HG03045 (cell line): ENCODE measurements at regions not wholly inside any gene's neighbourhood (a gene's known extent, or its start where the extent isn't known, plus 50 kb on each side); places are given as distances from the start of the nearest gene placed in this dataset.

Experiments used
- ATAC-seq: cut with Tn5 transposase; IDR thresholded peaks from one replicate; pipeline ENCODE4 v1.9.1; 2021; ENCODE audit warnings: mild to moderate bottlenecking, moderate library complexity; ENCODE audit not compliant: unreplicated experiment

- no peak for ATAC-seq
These were observed 507.5 kb downstream of the TMEM232 start for GRCh38 chr5:110218981-110219380.

- ATAC-seq: no peak
These were observed 506.7 kb downstream of the TMEM232 start for GRCh38 chr5:110219769-110220168.

- no peak for ATAC-seq
These were observed 505.4 kb downstream of the TMEM232 start for GRCh38 chr5:110221036-110221435.

DNA sequence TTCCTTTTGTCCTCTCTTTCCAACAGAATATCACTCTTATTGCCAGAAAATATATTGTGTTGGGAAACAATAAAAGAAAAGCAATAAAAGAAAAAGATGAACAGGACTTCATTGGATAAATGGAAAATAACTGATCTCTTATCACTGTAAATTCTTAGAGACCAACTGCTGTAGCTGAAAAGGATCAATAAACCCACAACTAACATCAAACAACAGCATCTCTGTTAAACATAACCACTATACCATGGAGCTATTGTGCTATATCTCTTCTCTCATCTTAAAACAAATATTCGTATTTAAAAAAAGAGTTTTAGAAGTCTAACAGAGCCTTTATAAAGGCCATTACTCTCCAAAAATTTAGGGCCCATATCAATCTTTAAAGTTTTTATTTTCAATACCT, 502.4 kb downstream of the TMEM232 start:
- no peak for ATAC-seq

DNA sequence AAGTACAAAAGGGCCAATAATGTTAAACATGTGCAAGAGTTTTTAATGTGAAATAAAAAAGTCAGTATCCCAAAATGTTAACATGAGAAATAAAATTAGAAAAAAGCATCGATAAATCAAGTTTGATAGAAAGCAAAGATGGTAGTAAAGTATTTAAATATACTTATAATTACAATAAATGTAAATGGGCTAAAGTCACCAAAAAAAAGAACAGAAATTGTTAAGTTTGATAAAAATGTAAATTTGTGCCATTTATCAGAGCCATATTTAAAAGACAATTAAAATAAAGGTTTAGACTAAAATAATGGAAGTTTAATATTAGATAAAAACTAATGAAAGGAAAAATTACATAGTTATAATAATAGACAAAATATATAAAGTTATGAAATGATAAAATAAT, 500.5 kb downstream of the TMEM232 start:
- ATAC-seq: no peak

DNA sequence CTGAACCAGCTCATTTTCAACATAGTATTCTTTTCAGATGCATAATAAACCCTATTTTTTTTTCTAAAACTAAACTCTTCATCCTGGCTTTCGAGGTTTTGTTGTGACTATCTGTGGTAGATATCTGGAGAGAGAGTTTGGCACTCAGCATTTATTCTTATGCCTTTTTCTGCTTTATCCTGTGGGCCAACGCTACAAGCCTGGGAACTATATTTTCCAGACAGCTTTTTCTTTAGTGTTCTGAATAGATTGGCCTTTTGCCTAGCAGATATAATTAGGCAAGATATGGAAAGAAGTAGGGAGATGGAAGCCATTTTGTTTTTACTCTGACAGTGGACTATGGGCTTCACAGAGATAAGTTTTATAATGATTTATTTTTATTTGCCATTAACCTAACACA, 486.7 kb downstream of the TMEM232 start:
- no peak for ATAC-seq

DNA sequence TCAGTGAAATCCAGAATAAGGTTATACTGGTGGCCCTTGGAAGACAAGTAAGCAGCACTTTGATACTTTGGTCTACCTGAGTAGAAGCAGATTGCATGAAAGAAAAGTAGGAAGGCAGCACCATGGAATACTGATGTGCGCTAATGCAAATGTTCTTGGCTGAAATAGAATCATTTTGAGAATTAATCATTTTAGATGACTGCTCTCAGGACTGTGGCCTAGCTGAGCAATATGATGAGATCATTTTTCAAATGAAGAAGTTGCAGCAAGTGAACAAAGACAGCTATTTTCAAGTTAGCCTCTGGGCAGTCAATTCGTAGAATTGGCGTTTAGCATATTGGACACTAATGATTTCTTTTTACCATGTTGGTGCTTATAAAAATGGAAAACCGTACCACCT, 483.5 kb downstream of the TMEM232 start:
- no peak for ATAC-seq

DNA sequence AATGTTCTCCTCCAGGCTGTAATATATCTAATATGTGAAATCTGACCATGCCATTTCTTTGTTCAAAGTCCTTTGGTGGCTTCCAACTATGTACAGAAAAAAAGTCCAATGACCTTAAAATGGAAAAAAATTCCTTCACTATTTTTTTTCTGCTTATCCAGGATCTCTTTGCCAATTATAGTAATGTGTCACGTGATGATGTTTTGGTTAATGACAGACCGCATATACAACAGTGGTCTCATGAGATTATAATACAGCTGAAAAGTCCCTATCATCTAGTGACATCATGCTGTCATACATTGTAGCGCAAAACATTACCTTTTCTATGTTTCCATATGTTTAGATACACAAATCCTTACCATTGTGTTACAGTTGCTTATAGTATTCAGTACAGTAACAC, 477.6 kb downstream of the TMEM232 start:
- ATAC-seq: no peak

- no peak for ATAC-seq
These were observed 476.1 kb downstream of the TMEM232 start for GRCh38 chr5:110250355-110250754.

DNA sequence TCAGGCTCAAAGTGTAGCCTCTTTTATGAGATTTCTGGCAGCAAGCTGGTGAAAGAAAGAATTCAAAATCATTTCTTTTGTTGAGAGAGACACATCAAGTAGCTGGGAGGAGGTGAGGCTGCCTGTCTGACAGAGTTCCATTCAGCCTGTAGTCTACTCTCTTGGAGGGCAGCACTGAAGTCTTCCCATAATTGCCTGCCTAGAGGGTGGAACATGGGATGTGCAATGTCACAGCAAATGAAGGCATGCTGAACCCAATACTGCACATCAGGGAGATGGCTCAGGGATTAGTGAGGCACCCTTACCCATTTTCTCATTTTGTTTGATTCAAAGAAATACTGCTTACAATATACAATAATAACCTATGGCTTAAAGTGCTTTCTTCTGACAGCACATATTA, 475.7 kb downstream of the TMEM232 start:
- no peak for ATAC-seq

DNA sequence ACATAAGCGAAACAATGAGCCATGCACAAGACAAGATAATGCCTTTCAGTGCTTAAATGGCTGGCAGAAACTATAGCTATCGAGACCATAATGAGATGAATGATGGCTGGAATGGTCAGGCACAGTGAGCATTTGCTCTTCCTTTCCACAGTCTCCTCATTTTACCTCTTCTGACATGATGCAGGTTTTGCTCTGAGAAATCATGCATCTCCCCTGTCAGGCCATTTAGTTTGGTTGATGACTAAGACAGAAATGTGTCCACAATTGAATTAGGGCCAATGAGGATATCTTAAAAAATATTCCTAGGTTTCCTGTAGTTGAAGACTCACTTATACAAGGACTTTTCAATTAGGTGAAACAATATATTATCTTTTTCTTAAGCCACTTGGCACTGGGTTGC, 475.1 kb downstream of the TMEM232 start:
- ATAC-seq: no peak

- no peak for ATAC-seq
These were observed 471.3 kb downstream of the TMEM232 start for GRCh38 chr5:110255194-110255593.

- no peak for ATAC-seq
These were observed 470.2 kb downstream of the TMEM232 start for GRCh38 chr5:110256298-110256697.

DNA sequence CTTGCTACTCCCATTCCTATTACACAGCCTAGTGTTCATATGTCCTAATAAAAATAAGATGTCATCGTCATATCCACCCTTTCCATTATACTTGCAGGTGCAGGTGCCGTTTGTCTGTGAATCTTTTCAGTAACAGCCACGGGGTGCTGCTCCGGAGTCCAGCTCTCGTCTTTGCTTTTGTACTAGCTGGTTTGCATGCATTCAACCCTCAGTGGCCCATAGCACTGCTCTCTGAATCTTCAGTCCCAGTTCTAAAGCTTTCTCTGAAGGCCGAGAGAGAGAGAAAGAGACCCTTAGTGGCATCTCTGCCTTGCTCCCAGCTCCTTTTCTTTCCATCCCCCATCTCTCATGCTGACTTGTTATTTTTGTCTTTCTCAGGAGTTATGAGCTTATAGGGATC, 468.5 kb downstream of the TMEM232 start:
- ATAC-seq: no peak

DNA sequence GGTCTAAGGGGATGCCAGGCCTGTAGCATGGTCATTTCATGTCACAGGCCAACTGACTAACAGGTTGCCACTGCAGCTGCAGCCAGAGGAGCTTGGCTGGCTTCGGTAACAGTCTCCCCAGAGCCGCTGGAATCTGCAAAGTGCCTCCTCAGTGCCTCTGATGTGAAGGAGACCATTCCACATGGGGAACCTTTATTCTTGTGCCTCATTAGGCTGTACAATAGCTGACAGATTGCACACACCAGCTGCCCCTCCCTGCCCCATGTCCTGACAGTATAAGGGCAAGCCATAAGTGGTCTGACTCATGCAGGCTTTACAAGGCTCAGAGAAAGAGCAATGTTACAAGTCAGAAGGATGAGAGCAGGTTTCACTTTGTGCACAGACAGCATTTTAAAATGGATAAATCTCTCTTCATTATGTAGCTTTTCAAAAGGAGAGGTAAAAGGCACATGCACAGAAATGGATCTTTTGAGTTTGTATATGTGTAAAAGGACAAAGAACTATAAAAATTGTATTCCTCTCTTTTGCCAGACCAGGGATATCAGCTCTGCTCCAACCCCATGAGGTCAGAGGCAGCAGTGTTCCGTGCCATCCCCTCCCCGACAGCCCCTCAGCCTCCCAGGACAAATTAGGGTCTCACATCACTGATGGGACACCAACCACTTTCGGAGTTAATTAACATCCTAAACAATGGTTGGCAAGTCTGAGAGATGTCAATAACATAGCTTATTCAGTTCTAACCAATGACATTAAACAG, 467.8 kb downstream of the TMEM232 start:
- ATAC-seq: no peak

GRCh38 chr5:110262749-110263148, 463.7 kb downstream of the TMEM232 start:
- ATAC-seq: no peak

DNA sequence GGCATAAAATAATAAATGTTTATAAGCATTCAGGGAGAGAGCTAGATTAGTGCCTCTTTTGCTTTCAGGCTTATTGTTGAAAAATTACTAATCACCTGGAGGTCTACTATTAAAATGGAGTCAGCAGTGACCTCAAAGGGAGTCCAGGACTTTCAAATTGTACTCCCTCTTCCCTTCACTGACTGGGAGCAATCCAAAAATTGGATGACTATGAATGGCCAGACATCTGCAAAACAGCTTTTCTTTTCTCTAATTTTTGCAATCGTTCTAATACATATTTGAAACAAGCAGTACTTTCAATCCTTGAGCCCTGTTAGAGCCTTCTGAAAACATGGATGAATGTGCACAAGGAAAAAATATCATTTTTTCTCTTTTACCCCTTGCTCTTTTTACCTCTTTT, 461.8 kb downstream of the TMEM232 start:
- no peak for ATAC-seq

- no peak for ATAC-seq
These were observed 461.3 kb downstream of the TMEM232 start for GRCh38 chr5:110265162-110265561.

GRCh38 chr5:110267714-110268113, 458.8 kb downstream of the TMEM232 start:
- no peak for ATAC-seq

GRCh38 chr5:110268283-110268682, 458.2 kb downstream of the TMEM232 start:
- no peak for ATAC-seq

DNA sequence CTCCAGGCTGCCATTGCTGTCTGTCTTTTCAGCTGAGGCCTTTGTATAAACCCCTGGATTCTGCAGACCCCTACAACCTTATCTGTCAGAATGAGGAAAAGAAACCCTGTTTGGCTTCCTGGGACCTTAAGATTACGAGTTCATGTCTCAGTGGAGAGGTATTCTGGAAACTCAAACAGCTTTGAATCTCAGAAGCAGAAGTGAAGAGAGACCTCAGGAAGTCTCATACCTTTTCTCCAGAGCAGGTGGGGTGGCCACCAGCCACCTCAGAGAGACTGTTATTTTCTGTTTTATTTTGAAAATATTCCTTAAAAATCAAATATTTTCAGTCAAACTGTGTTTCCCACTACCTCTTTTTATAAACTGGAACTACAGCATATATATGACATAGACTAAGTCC, 457.5 kb downstream of the TMEM232 start:
- no peak for ATAC-seq

DNA sequence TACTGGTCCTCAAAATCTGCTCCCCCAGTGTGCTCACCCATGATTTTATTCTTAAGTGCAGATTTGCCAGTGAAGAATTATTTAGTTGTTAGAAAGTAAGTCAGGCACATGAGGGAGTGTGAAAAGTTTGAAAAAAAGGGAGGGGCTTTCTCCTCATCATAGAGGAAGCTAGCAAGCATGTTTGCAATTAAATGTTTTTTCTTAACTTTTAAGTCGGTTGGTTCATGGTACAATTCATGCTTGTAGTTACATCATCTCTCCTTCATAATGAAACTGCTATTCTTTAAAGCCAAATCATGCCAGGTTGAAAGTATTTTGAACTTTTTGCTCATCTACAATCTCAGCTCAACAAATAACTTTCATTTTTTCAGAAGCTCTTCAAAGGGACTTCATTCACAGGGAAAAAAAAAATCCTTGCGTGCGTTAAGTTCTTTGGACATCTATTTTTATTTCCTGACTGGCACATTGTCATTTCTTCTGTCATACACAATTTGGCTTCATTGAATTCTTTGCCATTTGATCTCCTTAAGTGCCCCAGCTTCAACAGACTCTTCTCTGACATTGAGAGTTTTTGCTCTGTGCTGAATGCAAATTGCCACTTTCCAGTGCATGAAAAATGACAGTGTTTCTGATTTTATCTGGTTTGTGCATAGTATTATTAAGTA, 456.9 kb downstream of the TMEM232 start:
- ATAC-seq: no peak

GRCh38 chr5:110275878-110276277, 450.6 kb downstream of the TMEM232 start:
- no peak for ATAC-seq
